ENCODE measurements at regions not wholly inside any gene's neighbourhood (a gene's known extent, or its start where the extent isn't known, plus 50 kb on each side); places are given as distances from the start of the nearest gene placed in this dataset.

DNA sequence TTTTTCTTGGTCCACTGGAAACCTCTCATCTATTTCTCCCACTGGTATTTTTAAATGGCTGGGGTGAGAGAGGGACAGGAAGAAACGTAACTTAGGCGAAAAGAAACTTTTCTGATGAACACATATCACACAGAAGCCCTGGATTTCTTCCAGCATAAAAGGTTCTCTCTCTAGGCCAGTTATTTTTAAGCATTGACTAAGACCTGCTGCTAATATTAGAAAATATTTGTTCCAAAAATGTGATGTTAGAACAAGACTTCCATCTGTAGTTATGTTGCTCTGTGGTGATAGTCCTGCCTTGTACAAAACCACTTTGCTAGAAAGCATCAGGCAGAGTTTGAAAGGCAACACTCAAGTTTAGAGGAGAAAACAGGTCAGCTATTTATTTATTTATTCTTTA is 537.7 kb downstream of the MCTP2 start:
- no peak for DNase-seq

DNA sequence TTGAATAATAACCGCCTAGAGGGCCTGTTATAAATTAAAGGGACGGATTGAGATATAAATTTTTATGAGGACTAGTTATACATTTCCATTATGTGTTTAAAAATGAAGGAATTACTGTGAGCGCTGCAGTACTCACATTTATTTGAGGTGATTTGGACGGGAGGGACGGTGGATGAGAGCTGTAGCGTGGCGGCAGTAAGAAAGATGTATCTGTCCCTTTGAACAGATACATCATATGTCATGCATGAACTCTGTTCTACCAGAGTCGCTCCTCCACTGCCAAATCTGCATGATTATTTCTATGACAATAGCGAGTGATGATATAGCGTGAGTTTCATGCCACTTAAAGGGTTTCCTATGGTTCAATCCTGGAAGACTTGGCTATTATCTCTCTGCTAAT is 538.8 kb downstream of the MCTP2 start:
- no peak for DNase-seq

DNA sequence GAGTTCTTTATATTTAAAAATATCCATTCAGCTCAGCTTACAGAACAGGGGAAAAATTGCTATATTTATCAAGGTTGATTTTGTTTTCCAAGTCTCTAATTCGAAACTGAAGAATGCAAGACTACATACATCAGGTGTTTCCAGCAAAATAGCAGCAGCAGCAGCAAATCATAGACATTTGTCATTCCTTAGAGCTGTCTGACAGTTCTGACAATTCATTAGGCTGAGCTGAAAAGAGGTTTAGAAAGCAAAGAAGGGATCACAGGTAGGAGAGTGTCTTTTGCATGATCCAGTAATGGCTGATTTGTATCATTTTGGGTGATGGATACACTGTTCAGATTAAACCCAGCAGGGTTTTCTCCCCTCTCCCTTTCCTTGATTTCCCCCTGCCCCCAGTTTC is 545.7 kb downstream of the MCTP2 start:
- no peak for DNase-seq

DNA sequence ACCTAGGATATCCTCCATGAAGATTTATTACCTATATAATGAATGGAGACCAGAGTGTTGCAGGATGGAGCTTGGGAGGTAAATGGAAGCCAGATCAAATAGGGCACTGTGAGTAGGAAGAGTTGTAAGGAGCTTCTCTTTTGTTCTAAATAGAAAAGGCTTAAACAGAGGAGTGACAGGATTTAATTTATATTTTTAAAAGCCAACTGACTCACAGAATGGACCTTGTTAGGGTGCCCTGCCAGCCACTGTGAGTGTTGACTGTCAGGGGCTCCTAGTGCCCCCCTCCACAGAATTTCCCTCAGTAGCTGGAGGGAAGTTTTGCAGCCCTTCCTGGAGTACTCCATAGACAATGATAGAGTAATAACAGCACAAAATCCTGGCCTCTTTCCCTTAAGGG is 547.5 kb downstream of the MCTP2 start:
- no peak for DNase-seq

DNA sequence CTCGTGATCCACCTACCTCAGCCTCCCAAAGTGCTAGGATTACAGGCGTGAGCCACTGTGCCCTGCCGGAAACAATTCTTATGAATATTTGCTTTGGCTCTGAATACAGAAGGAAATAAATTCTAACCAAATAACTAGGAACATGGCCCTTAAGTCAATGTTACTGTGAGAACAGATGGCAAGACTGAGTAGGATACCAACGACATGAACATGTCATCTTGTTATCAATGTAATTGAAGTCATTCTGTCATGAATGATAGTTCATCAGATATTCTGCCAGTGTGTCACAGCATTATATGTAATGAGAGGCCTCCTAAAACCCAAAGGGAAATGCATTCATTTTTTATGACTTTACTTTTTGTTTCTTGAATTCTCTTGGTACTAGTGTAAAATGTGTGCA is 548.8 kb downstream of the MCTP2 start:
- DNase-seq: no peak

DNA sequence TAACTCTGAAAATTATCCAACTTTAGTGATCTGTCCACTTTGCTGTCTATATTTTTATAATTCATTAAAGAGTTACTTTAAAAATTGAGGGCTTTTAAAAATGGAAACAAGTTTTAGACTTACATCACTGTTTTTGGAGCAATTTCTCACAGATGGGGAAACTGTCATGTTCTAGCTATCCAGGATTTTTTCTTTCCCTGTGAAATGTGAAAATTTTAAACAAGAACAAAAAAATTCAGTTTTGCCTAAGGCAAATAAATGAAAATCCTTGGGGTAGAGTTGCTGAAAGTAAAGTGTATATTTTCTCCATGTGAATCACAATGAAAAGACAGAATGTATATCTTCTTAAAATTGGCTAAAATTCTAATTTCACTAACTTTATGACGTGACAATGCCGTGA is 553.7 kb downstream of the MCTP2 start:
- DNase-seq: no peak

DNA sequence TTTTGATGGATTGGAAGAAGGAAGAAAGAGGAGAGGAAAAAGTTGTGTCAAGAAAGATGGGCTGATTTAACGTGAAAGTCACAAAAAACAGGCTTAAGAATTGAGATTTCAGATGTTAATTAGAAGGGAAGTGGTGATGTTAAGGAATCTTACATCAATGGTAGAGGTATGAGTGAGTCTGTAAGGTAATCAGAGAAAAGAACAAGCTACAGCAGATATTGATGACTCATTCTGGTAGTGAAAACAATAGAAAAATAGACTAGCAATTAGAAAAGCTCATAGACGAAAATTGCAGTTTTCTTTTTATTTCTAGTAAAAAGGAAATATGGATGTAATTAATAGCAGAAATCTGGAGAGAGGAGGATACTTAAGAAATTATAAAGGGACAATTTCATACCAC is 559.6 kb downstream of the MCTP2 start:
- DNase-seq: no peak

DNA sequence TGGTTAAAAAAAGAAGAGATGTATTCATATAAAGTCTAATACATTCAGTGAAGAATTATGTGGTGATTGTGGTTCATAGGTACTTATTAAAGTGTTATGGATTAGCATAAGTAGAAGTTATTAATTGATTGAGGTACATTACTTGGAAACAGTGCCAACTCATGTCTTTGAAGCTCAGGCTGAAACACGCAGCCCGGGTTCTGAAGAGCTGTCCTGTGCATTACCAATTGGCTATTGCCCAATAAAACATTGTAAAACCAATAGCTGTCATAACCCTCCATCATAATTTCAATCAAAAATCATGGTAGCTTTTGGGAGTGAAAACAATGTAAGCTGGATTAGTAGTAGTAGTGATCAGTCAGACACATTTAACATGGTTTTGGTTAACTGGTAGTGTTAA is 560.1 kb downstream of the MCTP2 start:
- no peak for DNase-seq

DNA sequence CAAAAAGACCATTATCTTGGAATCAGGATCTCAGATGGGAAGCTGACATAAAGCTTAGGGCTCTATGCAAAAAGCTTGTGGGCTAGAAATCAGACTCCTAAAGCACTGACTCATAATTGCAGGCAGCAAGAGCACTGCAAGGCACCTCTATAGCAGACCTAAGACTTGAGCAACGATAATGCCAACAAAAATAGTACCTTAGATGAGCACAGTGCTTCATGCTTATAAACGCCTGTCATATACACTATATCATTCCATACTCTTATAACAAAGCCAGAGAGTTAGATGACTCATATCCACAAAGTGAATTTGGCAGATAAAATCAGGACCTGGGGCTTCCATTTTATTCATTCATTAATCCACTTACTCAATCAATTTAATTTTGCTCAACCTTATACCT is 560.8 kb downstream of the MCTP2 start:
- DNase-seq: no peak

DNA sequence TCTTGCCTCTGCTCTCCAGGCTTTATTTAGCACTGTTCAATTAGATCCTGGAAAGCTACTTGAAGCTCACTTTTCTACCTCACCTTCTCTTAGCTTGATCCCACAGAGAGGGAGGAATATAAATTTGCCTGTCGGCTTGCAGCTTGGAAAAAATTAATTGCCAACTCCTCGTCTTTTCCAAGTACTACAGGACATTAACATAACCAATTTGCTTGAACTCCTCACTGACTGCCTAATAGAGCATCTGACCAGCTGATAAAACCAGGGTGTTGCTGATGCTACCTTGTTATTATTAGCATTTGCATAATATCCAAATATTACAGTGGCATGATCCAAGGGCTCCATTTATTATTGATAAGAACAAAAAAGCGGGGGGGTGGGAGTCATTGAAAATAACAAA is 561.8 kb downstream of the MCTP2 start:
- DNase-seq: no peak

DNA sequence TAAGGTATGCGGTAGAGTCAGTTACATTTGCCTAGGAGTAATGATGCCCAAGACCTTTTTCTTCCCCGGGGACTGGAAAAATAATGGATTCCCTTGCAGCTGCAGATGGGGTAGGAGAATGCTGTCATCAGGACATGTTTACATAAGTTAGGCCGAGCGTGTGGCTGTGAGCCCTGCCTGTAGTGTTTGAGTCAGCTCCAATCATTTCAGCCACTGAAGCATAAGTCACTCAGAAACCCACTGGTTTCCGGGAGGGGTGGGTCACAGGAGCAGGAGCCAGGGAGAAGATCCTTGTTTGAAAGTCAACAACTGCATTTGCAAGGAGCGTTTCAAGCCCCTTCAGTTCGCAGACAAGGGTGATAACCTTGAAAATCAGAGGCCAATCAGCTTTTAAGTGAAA is 562.3 kb downstream of the MCTP2 start:
- no peak for DNase-seq

DNA sequence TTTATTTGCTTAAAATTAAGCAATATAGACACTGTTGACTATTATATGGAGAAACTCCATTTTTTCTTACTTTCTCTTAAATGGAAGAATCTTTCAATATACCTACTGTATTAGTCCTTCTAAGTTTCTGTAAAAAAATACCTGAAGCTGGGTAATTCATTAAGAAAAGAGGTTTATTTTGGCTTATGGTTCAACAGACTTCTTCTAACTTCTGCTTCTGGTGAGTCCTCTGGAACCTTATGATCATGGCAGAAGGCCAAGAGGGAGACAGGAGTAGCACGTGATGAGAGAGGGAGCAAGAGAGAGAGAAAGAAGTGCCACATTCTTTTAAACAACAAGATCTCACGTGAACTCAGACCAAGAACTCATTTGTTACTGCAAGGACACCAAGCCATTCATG is 573.3 kb downstream of the MCTP2 start:
- no peak for DNase-seq

DNA sequence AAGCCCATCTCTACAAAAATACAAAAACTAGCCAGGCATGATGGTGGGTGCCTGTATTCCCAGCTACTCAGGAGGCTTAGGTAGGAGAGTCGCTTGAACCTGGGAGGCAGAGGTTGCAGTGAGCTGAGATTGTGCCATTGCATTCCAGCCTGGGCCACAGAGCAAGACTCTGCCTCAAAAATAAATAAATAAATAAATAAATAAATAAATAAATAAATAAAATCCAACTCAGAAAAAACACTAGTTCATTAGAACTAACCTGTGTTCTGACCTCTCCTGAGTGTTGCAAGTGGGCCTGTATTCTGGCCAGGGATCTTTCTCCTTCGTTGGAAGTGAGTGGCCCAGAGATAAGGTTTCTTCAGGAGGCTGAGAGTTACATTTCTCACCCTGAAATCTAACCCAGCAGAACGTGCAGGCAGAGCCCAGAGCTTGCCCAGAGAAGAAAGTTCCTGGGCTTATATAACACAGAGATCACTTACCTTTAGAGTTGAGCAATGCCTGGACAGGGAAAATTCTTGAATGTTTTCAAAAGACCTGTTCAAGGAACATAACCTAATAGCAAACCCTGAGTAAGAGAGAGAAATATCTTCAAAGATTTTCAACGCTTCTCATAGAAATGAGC is 583.9 kb downstream of the MCTP2 start:
- DNase-seq: no peak

DNA sequence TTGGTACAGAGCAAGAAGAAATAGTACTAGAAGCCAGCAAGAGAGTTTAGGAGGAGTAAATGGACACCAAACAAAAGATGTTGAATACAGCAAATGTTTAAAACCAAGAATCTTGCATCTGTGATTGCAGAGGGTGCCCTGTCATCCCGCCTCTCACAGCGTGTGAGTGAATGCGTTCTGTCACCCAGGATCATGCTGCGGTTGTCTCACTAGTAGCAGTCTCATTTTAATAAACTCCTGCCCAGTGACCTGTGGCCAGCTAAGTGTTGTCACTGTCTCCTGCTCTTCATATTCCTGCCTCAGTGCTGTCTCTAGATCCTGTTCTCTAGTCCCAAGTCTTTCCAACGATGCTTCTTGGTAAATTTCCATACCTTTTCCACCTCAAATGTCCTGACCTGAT is 584.6 kb downstream of the MCTP2 start:
- DNase-seq: no peak

DNA sequence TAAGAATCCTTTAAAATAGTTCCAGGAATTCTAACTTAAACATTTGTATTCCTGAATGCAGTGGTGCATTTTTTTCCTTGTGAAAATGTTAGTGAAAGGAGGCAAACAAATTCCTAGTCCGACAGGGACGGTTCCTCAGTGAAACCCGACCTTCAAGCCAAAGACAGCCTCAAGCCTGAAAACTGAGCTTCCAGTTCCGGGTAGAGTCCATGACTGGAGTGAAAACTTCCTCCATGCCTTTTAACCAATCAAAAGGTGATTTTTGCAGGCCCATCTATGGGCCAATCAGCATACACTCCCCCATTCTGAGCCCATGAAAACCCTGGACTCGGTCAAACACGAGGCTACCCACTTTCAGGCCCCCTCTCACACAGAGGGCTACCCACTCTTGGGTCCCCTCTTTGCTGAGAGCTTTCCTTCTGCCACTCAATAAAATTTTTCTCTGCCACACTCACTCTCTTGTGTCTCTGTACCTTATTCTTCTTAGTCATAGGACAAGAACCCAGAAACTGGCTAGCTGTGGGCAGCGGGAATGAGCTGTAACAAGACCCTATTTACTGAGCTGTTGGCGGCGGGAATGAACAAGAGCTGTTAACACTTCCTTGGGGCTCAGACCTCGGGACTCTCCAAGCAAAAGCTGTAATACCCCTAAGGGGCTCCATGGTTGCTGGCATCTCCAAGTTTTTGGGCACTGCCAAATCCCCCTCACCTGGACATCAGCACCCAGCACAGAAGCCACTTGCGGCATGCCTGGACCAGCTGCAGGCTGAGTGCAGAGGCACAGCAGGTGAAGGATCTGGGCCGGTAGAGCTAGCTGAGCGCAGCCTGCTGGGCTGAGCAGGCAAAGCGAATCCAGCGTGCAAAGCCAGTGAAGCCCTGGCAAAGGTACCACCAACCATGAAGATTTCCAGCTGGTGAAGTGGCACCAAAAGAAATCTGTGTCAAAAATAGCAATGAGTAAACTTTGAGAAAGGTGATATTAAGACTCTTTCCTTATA is 598.8 kb downstream of the MCTP2 start:
- DNase-seq: no peak

DNA sequence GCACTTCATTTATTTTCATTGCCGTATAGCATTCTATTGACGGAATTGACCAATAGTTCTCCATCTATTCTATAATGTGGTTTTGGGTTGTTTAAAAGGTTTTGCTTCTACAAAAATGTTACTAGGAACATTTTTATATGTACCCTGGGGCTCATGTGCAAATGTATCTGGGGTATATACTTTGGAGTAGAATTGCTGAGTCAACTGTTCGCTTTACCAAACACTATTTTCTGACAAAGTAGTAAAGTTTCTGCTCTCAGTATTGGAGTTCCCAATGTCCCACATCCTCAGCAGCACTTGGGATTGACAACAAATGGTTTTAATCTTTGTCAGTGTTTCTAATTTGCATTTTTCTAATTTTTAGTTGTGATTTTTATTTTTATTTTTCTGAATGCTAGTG is 602.6 kb downstream of the MCTP2 start:
- DNase-seq: no peak

DNA sequence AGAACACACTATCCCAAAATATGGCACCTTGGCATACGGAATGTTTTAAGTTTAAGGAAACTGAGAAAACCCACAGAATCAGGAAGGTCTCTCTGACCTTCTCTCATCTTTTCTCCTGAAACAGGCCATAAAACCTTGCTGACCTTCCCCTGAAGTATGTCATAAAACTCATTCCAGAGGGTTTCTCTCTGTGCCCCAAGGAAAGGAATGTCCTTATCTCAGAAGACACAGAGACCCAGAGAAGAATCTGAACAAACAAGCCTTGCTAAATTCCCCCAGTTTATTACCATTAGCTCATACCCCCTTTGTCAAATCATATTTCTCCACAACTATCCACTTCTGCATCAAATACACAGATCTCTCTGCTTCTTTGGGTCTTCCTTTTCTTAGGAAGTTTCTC is 603.1 kb downstream of the MCTP2 start:
- no peak for DNase-seq

DNA sequence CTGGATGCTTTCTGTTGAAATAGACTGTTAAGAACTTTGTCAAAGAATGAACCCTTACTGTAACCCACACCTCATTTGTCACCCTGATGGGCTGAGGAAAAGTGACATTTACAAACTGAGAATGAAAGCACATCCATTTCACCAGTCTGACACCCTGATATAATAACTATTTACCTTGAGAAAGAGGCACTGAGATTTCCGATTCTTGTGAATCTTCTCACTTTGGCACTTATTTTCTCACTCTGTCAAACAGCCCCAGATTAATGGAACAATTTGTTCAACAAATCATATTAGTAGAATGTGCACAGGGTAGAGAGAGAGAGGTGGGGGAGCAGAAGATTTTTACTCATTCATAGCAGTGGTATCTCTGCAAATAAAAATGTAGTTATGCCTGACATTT is 606.9 kb downstream of the MCTP2 start:
- DNase-seq: no peak

DNA sequence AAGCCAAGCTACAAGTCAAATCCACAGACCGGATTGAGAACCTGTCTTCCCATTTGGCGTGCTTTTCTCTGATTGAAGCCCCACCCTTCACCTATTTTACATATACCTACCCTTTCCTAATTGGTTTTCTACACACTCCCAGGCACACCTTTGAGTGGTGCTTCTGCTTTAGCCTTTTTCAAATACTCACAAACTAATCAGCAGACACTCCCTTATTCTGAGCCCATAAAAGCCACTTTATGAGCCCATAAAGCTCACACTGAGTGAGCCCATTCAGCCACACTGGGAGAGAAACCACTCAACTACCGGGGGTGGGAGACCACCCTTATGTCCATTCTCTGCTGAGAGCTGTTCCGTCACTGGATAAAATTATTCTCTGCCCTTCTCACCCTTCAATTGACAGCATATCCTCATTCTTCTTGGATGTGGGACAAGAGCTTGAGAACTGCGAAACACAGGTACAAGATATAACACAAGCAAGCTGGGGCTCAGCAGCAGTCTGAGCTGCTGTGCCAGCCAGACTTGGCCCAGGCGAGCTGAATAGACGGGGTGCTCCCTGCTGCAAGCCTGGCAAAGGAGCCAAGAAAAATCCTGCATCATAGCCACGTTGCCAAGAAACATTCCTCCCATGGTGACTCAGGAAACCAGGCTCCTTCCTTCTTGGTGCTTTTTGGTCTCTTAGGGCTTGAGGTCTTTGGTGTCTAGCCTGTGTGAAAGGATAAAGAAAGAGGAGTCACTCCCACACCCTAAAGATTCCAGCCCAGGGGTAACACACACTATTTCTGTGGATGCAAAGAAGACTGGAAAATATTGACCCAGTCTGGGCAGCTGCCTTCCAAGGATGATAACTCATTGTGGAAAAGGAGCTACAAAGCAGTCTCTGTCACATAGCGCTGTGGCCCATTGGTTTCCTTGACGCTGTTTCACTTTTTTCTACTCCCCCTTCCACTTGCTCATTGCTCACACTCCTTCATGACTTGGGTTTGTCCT is 609.7 kb downstream of the MCTP2 start:
- DNase-seq: no peak

DNA sequence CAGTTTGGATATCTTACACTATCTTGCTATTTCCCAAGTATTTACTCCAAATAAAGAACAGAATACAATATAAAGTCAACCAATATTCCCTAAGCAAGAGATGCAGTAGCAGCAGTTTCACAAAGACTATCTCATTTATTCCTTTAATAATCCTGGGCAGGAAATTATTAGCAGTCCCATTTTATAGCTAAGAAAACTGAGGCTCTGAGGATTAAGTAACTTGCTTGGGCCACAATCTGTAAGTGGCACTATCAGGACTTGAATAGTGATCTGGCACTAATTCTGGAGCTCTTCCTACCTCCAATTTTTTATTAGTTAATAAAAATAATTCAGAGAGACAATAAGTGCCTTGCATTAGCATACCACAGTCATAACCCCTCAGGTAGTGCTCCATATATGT is 611.7 kb downstream of the MCTP2 start:
- no peak for DNase-seq

DNA sequence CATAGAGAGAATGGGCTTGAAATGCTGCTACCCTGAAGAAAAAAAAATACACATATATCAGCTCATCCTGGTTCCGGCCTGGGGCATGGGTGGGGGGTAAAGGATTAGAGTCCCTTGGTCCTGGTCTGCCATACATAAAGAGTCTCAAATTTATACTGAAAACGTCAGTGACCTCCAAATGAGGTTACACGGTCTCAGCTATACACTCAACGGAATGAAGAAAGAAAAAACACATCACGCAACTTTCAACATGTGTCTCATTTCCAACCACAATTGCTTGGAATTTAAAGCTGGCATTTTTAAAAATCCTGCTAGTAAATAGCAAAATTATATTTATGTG is 612.8 kb downstream of the MCTP2 start:
- no peak for DNase-seq

DNA sequence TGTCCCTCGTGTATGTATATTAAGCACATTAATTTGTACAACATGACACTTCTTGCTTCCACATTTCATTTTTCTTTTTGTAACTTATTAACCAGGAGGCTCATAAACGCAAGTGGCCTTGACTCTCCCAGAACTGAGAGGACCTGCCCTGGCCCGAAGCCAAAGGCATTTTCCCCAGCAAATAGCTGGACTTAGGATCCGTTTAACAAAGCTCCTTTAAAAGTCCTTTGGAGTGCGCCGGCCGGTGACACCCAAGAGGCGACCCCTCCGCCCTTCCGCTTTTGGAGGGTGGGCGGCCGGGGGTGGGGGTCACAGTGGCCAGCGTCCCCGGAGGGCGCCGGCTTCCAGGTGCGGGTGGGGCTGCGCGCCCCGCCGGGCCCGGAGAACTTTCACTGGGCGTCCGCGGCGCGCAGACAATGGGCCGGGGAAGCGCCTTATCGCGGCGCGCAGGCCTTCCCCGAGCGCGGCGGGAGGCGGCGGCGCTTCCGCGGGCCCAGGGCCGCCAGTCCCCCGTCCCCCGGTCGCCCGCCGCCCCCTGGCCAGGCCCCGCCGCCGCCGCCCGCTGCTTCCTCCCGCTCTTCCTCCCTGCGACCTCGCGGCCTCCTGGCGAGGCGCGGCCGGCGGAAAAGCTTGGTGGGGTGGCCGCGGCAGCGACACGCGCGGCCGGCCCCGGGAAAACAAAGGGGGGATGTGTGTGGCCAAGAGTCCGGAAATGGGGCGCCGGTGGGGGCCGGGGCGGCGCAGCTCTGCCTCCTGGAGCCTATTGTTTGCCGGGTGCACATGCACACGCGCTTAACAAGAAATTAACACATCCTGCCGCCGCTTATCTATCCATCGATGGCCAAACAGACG is 613.4 kb downstream of the MCTP2 start:
- DNase-seq: no peak

DNA sequence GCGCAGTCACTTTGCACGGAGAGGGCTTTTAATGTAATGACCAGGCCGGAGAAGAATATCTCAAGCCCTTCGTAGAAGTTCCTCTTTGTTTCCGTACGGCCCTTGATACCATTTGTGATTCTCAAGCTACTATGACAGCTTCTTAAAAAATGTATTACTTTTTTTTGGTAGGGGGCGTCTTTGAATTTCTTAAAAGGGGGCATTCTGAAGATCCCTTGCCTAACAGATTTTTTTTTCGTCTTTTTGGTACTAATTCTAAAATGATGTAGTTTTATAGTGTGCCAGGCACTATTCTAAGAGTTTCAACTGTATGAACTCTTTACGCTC is 614.0 kb downstream of the MCTP2 start:
- no peak for DNase-seq
